Stimulated activated CD8-positive, alpha-beta memory T cell treated with anti-CD3 and anti-CD28 coated beads, Interleukin-12 subunit alpha, Interleukin-12 subunit beta, amount 100 ng/mL, for 1 hour (primary cell): ENCODE measurements at regions not wholly inside any gene's neighbourhood (a gene's known extent, or its start where the extent isn't known, plus 50 kb on each side); places are given as distances from the start of the nearest gene placed in this dataset.

Experiments used
- DNase-seq: peaks from one replicate; pipeline ENCODE4 v3.0.0-alpha.2; 2020; ENCODE audit warnings: low read depth

DNA sequence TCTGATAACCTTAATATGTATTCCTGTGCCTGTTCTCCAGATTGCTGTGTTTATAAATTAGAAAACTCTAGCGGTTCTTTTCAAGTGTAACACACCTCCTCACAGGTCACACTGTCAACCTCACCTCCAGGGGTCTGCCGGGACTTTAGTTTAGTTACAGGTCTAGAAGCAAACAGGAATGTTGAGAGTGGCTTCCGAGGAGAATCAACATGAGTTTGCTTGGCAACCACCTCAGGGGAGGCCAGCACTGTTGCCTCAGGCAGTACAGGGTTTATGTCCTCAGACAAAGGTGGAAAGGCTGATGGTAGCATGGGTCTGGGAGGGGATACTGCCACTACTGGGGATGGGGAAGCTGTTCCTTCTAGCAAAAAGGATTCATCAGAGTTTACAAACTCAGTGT, 438.0 kb downstream of the DTHD1 start:
- DNase-seq: no peak

DNA sequence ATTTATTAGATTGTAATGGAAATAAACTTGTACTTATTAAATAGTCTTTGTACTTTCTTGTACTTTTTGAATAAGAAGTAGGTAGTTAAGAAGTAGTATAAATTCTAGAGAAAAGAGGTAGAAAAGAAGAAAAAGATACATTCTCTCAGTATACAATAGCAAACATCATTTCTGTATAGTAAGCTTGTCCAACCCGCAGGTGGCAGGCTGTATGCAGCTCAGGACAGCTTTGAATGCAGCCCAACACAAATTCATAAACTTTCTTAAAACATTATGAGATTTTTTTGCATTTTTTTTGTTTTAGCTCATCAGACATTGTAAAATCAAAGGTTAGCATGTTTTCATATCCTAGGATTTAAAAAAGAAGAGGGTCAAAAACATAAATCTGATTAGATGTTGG, 441.6 kb downstream of the DTHD1 start:
- no peak for DNase-seq

DNA sequence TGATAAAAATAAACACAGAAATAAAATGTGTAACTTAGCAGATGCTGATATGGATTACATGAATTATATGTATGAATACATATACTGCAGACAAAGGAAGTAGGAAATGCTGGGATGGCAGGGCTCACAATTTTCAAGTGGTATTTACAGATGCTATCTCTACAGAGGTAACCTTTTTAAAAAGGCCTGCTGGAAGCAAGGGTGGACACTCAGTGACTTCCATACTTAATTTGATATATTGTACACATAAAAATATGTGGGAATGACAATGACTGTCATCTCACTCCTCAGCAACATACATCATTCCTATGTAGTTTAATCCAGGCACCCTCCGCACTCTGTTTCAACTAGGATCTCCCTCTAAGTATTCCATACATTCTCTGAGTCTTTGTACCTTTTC, 452.9 kb downstream of the DTHD1 start:
- no peak for DNase-seq

DNA sequence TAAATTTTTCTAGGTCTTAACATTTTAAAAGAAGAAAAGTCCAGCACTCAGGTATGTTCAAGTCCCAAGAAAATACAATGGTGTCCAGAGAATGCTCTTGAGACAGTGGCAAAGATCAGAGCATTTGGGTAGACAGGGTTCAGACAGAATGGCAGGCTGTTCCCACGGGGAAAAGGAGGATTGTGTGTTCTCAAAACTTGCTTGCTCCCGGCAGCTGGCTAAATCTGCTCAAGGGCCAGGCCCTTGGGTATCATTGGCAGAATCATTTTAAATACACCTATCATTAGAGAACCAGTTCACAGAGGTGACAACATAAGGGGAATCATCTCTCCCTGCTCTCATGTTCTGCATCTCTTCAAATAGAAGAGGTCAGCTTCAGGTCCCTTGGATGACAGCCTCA, 456.3 kb downstream of the DTHD1 start:
- no peak for DNase-seq

DNA sequence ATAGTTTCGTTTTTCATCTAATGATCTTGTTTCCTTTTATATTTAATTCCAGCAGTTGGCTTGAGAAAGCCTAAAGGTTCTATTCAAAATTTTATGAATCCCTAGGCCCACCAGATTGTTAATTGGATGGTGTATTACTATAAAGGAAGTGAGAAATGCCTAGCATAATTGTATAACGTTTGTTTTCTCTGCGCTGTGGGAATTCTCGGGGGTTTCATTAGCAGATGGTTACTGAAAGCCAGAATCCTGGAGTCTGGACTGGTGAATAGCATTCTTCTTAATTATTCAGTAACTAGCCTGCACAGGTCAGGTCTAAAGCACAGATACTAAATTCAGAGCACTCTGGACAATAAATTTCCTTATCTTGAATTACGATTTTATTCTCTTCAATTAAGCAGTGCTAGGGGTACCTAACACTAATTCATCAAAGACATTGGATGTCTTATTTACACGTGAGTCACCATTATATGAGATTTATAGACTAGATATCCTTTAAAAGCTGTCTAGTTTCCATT, 459.4 kb downstream of the DTHD1 start:
- DNase-seq: no peak

DNA sequence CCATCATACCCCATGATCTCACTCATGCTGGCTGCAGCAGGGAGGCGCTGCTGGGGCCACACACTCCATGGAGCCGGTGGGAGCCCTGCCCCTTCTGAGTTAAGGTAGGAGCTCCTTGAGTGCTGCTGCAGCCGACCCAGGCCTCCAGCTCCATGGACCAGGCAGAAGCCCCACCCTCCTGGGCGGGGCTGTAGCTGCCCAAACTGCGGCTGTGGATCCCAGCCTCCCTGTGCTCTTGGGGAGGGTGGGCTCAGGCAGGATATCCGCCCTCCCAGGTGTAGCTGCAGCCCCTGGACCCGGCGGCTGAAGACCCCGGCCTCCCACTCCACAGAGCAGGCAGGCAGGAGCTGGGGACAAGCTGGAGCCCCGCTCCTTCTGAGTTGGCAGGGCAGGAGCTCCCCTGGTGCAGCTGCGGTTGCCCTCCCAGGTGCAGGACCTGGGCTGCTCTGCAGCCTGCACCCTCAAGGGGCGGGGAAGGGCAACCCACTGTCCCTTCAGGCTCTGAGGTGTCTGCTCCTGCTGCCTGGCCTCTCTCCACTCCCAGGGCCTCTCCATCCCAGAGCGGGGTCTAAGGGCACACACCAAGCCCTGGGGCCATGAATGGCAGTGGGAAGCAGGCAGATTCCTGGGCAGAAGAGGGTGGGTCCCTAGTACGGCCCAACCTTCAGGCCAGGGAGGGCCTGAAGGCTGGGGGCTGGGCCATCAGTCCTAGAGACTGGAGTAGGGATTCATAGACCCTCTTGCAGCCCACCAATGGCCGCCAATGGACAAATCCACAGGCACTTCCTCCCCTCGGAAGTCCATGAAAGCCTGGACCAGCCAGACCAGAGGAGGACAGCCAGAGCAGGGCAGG, 466.1 kb downstream of the DTHD1 start:
- DNase-seq: no peak

DNA sequence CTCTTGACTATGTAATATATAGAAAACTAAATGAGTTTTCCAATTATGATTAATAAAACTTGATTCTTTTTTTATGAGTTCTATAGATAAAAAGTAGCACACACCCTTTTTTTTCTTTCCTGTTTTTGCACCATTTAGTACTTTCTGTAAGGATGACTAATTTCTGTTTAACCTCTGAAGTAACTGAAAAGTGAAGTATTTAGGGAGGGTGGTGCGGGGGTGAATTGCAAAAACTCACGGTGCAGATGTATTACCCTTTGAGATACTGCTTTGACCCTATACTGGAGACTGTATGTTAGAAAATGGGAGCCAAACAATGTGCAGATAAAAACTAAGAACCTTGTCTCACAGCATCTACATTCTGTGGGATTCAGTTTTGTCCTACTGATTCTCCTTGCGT, 471.6 kb downstream of the DTHD1 start:
- no peak for DNase-seq

DNA sequence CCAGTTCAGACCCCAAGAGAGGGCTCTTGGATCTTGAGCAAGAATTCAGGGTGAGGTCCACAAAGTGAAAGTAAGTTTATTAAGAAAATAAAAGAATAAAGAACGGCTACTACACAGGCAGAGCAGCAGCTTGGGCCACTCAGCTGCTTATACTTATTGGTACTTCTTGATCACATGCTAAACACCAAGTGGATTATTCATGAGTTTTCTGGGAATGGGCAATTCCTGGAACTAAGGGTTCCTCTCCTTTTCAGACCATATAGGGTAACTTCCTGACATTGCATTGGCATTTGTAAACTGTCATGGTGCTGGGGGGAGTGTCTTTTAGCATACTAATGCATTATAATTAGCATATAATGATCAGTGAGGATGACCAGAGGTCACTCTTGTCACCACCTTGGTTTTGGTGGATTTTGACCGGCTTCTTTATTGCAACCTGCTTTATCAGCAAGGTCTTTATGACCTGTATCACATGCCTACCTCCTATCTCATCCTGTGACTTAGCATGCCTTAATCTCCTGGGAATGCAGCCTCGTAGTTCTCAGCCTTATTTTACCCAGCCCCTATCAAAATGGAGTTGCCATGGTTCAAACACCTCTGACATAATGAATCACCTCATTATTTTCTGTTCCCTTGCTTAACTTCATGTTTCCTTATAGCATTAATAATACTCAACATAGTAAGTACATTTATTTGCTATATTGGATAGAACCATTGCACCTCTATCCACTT, 476.3 kb downstream of the DTHD1 start:
- DNase-seq: no peak

DNA sequence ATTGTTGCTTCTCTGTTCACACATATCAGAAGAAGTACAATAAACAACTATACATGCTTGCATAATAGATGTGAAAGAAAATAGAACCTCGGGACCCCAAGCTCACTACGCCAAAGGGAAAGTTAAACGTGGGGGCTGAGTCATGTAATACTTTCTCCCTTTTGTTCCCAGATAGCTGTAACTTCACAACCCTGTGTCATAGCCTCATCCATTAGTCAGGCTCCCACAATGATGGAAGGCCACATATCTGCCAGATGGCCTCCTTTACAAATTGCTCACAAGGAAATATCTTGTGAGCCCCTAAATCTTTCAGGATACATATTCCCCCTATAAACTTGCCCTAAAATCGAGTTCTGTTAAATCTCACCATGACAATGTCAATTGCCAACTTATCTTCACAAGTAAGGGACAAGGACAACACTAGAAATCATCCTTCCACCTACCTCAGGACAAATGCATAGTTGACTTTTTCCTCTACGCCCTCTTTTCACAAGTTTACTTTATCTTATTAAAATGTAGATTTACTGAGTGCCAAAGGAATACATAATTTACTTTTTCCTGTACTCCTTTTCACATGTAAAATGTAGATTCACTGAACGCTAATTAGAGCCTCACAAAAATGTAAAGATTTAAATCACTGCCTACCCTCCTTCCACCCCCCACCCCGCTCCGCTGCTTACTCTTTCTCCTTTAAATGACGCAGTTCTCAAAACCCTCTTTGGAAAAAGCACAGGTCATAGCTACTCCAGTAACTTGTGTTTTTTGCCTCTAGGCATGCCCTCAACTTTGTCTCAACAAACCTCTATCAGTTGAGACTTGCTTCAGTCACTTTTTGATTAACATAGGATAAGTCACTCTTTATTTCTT, 477.1 kb downstream of the DTHD1 start:
- no peak for DNase-seq

DNA sequence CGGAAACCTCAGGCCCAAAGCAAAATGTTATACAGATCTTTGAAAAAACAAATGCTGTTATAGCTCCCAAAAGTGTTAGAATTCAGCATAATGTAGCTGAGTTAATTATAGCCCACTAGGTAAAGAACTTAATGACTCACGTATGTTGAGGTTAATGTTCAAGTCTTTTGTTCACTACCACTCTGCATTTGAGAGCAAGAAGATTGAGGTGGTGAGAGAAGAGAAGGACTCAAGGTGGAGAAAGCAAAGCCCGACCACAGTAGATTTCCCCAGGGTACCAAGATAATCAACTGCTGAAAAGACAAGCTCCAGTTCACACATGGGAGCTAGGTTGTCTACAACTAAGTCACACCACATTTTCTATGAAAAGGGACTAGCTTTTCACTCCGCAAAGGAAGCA, 480.2 kb downstream of the DTHD1 start:
- DNase-seq: no peak

DNA sequence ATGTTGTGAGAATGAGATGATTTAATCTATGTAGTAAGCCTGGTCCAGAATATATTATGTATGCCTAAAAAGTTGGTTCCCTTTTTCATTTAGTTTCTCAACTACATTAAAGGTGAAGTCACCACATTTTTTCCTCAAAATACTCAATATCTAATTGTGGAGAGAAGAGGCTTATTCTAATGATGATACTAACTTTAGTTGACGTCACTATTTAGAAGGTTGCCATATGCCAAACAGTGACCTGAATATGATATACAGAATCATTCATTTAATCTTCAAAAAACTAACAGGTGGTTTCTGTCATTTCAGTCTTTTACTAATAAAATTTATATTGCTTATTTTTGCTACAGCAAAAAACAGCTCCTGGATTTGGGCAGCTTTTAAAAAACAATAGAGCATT, 480.7 kb upstream of the NWD2 start:
- no peak for DNase-seq

DNA sequence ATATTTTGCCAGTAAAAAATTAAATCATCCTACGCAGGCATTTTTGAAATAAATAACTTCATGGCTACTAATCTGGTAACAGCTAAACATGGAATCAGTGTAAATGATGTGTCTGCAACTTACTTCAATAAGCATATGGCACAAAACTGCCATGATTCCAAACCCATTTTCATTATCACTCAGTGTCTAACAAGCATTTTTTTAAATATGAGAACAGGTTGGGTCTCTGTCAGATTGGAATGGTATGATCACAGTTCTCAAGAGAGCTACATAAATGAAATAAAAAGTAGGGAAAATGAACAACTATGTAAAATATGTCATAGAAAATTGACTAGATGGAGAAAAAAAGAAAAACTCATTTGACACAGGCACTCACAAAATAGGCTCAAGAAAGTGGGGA, 476.9 kb upstream of the NWD2 start:
- DNase-seq: no peak

DNA sequence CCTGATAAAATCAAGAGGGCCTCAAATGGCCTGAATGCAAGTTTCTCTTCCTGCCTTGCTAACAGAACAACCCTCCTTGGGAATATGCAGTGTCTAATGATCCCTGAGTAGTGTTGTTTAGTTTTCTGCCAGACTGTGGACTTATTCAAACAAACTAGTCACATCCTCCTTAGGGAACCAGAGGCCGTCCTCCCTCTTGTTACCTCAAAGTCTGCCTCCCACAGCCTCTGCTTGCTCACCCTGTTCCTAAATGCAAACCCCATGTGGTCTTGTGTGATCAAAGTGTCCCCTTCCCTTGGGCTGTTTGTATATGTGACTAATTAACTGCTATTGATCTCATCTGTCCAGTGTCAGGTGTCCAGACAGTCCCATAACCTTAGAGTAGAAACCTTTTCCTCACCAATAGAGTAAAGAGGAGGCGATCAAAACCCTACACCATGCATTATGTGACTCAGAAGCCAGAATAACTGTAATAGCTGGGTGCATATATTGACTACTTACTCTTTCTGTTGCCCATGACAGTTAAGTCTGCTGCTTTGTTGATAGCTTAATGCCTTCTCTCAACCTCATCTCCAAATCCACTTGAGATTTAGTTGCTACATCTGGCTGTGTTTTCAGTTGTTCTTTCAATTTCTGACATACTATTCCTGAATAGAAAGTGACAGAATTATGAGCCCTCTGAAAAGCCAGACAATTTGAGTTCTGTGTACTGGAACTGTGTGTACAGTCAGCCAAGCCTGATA, 473.0 kb upstream of the NWD2 start:
- DNase-seq: no peak

DNA sequence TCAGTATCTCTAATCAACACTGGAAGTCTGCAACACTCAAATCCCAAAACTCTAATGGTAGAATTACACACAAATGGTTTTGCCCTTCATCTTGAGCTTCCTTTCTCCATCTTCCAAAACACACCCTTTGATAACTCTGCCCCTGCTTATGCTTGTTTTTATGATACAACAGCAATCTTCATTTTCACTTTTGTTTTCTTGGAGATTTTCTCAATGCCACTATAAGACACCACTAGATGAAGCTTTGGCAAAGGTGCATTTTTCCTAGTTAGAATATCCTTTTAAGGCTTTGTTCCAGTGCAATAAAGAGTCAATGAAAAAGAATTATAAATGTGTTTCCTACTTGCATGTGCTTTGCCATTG, 472.4 kb upstream of the NWD2 start:
- no peak for DNase-seq

DNA sequence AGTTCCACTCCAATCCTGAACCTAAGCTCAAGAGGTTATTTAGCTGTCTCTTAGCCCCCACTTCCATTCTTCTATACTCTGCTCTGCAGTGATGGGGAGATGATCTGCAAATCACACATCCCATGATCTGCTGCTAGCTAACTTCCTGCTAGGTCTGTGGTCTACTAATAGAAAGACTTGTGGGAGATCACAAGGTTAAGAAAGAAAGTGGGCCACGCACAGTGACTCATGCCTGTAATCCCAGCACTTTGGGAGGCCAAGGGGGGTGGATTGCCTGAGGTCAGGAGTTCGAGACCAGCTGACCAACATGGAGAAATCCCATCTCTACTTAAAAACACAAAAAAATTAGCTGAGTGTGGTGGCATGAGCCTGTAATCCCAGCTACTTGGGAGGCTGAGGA, 471.1 kb upstream of the NWD2 start:
- no peak for DNase-seq

DNA sequence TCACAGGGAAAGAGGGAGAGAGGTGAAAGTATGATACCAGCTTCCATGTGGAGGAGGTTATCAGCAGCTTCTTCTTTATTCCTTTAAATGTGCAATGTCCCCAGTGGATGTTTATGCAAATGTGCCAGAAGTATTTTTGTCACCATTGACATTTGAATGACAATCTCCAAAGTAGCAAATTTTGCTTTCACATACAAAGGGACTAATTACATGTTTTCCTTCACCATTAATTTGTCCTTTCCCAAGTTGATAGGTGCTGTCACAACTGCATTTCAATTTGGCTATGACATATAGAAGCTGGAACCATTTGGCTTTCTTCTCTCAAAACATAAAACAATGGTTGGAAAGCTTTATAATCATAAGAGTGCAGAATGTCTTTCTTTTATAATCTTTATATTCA, 469.0 kb upstream of the NWD2 start:
- DNase-seq: no peak

DNA sequence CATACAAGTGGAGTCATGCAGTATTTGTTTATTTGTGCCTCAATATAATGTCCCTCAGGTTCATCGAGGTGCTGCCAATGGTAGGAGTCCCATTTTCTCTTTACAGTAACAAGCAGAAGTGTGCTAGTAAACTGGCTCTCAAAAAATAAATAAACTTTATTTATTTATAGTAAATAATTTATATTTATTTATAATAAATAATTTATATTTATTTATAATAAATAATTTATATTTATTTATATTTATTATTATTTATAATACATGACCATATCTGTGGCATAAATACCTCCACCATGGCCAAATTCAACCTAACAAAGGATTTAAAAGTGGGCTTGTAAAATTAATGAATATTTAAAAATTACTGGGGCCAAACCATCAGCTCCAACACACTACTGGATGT, 464.9 kb upstream of the NWD2 start:
- DNase-seq: no peak

DNA sequence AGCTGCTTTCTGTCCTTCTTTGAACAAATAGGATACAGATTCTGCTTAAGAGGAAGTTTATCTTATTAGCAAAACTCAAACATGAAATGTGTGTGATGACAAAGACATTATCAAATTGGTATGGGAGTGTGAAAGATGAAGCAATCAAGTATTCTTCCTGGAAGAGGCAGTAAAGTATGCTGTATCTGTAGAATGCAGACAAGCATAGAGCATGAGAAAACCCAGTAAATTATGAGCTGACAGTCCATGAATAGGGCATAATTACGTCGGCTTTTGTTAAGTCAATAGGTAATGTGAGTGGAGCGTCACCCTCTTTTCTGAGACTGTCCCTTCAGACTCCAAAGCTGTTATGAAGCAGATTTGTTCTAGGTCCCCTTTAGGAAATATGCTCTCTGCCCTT, 458.6 kb upstream of the NWD2 start:
- no peak for DNase-seq

DNA sequence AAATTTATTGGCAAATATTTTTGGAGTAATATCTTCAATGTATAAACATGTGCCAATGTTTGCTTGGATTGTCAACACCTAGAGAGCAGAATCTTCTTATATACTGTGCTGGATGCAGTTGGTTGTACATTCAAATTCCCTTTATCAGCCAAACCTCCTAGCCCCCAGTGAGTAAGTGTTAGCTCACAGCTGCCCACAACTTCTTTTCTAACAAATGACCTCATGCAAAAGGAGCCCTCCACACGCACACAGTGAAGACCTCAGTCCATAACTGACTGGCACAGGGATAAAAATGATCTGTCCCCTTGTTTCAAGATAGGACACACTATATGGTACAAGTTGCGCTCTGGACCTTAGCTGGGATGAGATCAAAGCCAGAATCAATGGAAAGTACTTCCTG, 458.0 kb upstream of the NWD2 start:
- no peak for DNase-seq

DNA sequence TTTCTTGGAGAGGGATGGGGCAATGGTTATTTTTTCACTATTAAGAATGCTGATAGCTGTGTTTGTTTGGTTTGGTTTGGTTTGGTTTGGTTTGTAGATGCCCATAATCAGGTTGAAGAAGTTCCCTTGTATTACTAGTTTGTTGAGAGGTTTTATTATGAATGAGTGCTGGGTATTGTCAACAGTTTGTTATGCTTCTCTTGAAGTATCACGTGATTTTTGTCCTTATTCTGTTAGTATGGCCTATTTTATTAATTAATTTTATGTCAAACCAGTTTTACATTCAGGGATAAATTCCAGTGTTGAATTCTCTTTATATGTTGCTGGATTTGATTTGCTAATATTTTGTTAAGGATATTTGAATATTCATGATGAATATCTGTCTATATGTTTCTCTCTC, 449.8 kb upstream of the NWD2 start:
- DNase-seq: no peak

DNA sequence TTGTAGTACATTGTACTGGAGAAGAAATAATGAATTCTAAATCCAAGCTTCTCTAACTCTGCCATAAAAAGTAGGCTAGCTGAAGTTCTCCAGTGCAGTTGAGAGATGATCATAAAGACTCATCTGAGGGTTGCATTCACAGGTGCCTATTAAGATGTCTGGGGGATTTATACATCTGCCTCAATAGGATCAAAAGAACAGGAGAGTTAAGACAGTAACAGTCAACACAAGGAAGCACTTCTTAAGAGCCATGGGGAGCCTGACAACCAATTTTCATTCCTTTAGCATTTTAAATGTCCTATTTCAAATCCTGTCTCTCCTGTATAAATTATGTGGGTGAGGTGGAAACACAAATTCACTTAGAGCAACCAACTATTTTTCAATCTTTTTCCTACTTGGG, 432.4 kb upstream of the NWD2 start:
- DNase-seq: no peak

DNA sequence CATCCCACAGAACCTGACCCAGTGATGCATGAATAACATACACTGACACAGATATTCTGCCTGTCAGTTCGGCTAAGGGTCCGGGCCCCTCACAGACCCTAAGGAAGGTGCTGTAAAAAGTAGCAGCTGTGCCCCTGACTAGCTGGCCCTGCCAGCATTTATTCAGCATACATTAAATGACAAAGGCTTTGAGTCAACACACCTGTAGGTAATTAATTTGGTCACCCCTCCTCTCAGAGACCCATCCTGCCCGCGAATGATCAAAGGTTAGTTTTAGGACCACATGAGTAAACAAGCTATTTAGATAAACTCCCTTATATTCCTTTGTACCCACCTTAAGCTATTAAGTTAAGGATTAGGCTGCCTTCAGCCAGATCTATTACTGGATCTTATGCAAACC, 429.0 kb upstream of the NWD2 start:
- no peak for DNase-seq
